HS-5 (cell line): ENCODE measurements at regions not wholly inside any gene's neighbourhood (a gene's known extent, or its start where the extent isn't known, plus 50 kb on each side); places are given as distances from the start of the nearest gene placed in this dataset.
"Not testable (repeated sequence)": the region's sequence is repeated elsewhere in the genome, so short reads cannot be mapped to it uniquely, and the experiment has no call there.

Source experiments
- DNase-seq: peaks from one replicate; pipeline ENCODE4 v3.0.0-alpha.2; 2012; ENCODE audit warnings: low read depth

DNA sequence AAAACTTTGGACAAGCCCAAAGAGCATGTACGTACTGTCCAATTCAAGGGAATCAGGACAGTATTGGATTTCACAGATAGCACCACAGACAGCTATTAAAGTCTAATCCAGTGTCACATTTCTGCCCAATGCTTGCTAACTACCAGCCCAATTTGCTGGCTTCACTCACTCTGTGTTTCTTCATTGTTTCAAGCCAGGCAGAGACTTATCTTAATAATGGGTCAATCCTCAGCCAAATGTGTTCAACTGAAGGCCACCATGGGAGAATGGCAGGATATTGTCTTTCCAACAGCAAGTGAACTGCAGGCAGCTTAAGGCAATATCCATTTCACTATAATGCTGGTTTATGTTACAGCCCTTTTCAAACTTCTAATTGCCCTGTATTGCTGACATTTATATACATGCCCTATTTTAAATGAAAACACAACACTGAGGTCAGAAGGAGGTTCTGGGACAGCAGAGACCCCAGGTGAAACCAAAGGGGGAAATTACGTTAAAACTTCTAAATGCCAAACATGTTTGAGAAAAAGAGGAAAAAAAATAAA, 142.1 kb upstream of the RSPO3 start:
- no peak for DNase-seq

DNA sequence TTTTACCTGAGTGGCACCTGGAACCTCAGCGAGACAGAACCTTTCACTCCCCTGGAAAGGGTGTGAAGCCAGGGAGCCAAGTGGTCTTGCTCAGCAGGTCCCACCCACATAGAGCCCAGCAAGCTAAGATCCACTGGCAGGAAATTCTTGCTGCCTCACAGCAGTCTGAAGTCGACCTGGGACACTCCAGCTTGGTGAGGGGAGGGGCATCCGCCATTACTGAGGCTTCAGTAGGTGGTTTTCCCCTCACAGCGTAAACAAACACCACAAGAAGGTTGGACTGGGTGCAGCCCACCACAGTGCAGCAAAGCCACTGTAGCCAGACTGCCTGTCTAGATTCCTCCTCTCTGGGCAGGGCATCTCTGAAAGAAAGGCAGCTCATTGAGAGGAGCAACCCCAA, 134.7 kb upstream of the RSPO3 start:
- no peak for DNase-seq

DNA sequence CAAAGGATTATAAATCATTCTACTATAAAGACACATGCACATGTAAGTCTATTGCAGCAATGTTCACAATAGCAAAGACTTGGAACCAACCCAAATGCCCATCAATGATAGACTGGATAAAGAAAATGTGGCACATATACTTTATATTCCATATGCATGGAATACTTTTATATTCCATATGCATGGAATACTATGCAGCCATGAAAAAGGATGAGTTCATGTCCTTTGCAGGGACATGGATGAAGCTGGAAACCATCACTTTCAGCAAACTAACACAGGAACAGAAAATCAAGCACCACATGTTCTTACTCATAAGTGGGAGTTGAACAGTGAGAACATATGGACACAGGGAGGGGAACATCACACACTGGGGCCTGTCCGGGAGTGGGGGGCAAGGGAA, 130.3 kb upstream of the RSPO3 start:
- DNase-seq = not testable (repeated sequence)

DNA sequence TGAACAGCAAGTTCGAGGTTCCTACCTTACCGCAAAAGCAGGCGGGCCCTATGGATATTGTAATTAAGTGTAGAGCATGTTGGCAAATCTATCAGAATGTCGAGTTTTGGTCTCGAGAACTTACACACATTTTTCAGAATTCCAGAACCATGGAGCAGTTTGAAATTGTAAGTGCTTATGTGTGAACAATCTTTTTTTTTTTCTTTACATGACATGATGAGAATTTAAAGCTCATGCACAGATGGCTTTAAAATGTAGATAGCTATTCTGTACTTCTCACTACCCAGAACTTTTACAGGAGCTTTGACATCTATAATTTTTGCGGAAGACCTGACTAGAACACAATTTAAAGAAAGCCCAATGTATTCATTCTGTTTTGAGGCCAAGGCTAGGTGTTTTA, 117.8 kb upstream of the RSPO3 start:
- DNase-seq = no peak

DNA sequence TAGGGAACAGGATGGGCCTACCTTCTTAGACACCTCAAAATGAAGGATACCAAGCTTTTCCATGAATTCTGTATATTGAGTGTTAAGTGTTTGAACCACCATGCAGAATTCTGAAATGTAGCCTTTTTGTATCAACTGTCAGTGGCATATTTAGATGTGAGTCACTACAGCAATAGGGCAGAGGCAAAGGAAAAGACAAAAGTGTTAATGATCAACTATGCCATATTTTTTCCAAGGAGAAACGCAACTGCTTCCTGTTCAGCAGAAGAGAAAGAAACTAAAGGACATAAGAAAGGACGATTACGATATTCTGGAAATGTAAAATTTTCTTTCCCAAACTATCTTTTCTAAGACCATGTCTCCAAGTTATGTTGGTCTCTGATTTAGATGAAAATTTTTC, 104.6 kb upstream of the RSPO3 start:
- DNase-seq = no peak

DNA sequence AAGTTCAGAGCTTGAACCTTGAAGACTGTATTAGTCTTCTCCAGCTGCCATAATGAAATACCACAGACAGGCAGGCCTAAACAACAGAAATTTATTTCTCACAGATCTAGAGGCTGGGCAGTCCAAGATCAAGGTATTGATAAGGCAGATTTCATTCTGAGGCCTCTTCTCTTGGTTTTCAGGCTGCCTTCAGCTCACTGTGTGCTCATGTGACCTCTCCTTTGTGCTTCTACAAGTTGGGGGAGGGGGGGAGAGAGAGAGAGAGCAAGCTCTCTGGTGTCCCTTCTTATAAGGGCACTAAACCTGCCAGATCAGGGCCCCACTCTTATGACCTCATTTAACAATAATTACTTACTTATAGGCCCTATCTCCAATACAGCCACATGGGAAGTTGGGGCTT, 102.6 kb upstream of the RSPO3 start:
- DNase-seq = no peak

DNA sequence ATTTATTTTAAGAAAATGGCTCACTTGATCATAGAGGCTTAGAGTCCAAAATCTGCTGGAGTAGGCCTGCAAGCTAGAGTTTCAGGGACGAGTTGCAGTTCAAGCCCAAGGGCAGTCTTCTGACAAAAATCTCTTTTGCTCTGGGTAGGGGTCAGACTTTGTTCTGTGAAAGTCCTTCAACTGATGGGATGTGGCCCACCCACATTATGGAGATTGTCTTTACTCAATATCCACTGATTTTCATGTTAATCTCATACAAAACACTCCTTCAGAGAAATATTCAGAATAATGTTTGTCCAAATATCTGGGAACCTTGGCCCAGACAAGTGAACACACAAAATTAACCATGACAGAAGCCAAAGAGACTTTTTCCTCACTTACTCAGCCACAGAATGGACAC, 98.6 kb upstream of the RSPO3 start:
- DNase-seq = no peak

DNA sequence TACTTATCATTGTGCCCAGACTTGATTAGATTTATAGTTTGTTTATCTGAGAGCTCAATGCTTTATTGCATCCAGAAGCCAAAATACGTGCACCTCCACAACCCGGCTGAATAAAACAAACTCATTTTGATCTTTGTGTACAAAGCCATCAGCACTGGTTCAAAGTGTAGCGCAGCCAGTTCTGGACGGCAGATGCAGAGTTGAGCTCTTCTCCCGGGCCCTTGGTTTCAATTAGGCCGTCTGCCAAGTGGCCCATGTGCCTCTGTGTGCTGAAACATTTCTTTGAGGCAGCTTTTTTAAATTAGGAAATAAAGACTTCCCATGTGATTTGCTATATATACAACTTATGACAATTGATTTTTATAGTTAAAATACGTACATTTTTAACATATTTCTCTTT, 96.2 kb upstream of the RSPO3 start:
- DNase-seq = no peak

DNA sequence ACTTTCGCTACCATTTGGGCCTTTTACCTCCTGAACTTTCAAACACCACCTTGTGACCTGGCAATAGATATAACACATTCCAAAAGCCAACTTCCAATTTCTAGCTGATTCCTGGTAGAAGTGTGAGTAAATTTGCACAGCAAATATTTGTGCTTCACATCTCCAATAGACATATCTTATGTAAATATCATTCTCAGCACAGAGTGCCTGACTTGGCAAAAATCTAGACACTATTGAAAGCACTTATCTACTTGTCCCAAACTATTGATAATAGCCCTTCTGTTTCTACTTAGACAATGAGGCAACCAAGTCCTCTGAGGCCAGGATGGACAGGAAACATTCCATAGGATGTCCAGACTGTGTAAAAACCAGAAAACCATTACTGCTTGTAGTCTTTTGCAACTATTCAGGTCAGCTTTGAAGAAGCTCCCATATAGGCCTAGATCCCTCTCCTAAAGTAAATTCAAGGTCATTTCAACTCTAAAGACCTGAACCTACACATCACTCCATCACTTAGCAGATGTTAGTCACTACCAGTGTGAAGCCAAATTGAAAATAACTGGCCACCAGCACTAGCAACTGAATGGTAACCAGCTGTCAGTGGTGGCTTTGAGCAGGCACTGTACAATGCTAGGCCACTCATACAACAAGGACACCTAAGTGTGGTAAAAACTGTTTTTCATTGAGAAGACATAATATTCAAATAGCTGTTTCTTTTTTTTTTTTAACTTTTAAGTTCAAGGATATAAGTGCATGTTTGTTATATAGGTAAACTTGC, 95.3 kb upstream of the RSPO3 start:
- DNase-seq = no peak

DNA sequence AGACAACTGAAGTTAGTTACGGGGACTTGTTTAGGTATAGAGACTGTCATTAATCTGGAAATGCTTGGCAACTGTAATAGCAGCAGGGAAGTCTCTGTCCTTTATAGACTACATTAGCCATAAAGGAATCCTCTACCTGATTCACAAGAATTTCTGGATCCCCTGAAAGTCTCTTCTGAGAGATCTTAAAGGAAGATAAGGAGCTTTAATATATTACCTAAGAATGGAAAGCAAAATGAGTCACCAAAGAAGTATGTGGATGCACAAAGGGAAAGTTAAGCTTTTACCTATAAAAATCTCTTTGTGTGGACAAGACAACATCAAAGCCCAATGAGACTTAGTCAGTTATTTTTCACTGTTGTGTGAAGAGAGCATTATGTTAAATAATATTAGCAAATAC, 92.2 kb upstream of the RSPO3 start:
- DNase-seq = peak; percentile 14

DNA sequence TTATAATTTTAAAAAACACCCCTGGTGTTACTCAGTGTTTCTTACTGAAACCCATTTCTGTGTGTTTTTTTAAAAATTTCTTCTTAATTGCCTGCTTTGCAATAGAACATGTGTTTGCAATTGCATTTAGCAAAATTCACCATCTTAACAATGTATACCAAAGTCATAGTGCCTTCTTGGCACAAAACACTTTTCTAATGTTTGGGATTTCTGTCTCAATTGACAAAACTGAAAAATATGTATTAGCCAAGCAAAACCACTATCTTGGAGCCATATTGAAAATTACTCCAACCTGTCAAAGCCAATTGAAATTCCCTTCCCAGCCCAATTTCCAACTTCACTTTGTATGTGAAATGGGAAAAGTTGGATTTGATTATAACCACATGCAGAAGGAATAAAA, 88.4 kb upstream of the RSPO3 start:
- no peak for DNase-seq

DNA sequence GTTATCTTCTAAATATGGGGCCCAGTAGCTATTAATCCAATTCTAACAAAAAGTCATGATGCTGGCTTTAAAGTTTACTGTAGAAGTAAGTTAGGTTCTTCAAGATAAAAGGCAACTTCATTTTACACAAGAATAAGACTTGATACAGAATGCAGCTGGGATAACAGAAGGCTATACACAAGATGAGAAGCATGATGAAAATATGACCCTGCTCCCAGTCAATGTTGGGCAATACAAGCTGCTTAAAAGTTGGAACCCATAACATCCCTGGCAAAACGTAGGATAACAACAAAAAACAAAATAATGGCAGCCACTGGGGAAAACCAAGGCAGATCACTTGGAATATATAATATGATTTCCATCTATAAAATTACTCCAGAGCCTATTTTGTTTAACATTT, 87.6 kb upstream of the RSPO3 start:
- no peak for DNase-seq

DNA sequence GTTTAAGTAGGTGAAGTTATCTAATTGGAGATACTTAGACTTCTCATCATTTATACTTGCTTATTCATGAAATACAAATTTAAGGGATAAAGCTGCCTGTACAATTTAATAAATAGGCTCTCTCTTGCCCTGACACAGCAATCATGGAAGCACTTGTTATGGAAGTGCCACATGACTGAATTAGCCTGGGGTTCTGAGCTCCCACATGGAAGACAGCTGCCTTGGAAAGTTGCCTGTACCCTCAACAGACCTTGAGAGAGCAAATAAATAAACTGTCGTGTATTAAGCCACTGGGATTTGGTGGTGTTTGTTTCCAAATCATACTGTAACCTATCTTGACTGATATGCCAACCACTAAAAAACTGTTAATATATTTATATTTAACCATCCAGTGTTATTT, 87.0 kb upstream of the RSPO3 start:
- no peak for DNase-seq

DNA sequence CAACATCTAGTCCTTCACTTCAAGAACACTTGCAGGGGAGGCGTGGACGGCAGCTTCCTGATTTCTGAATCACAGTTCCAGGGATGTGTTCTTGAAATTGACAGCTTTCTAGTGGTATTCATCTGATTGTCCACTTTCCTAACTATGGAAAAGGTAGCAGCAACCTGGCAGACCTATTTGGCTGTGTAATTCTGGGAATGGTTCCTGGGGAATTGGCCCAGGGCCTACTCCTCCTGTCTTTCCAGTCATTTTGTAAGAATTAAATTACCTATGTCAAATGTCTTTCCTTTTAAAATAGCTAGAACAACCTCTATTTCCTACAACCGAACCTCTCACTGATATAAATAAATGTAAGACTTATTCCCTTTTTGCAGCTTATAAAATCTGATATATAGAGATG, 85.5 kb upstream of the RSPO3 start:
- DNase-seq = no peak

DNA sequence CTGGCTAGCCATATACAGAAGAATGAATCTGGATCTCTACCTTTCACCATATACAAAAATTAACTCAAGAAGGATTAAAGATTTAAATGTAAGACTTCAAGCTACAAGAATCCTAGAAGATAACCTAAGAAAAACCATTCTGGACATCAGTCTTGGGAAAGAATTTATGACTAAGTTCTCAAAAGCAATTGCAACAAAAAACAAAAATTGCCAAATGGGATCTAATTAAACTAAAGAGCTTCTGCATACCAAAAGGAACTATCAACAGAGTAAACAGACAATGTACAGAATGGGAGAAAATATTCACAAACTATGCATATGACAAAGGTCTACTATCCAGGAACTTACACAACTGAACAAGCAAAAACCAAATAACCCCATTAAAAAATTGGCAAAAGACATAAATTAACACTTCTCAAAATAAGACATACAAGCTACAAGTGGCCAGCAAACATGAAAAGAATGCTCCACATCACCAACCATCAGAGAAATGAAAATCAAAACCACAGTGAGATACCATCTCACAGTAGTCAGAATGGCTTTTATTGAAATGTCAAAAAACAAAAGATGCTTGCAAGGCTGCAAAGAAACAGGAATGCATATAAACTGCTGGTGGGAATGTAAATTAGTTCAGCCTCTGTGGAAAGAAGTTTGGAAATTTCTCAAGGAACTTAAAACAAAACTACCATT, 66.8 kb upstream of the RSPO3 start:
- DNase-seq = peak; percentile 67

DNA sequence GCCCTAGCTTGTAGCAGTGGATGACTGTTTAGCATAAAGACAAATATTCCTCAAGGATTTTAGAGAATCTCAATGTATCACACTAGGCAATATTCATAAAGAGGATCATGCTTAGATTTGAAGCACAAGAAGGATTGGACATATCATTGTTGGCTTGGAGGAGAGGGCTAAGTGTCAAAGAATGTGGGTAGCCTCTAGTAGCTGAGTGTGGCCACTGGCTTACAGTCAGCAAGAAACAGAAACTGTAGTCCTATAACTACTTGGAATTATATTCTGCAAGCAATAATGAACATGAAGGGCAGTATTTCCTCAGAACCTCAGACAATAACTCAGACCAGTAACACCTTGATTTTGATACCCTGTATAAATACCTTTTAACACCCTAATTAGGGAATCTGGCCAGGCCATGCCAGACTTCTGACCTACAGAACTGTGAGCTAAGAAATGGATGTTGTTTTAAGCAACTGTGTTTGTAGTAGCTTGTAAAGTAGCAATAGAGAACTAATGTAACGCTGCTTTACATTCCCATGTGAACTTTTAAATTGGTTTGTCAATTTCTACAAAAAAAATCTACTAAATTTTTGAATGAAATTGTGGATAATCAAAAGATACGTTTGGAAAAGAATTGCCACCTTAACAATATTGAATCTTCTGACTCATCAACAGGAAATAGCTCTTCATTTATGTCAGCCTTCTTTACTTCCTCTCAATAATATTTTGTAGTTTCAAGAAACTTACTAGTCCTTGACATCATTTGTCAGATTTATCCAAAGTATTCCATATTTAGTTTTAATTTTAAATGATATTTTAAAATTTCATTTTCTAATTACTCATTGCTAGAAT, 65.2 kb upstream of the RSPO3 start:
- DNase-seq = peak; percentile 32

DNA sequence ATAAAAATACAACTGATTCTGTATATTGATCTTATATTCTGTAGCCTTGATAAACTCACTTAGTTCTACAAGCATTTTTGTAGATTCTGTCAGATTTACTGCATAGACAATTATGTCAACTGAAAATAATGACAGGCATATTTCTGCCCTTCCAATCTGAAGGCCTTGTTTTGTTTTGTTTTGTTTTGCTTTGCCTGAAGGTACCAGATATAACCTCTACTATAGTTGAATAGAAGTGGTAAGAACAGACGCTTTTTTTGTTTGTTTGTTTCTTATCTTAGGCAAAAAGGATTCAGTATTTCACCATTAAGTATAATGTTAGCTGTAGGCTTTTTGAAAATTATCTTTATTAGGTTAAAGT, 64.6 kb upstream of the RSPO3 start:
- no peak for DNase-seq

DNA sequence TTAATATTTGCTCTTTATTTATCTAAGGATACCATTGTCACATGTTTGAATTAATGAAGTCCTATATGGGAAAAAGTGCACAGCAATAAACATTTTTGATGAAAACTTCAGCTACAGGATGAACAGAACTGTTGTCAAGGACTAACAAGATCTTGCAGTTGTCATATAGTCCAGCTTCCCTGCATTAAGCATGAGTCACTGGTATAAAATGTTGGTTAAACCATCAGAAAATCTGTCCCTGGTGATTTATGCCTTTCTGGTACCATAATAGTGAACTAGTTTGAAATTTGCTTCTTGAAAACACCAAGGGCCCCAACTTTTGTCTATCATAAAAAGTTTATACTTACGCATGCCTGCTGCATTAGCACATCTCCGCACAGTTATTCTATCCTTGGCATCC, 60.4 kb upstream of the RSPO3 start:
- DNase-seq = peak; percentile 36

DNA sequence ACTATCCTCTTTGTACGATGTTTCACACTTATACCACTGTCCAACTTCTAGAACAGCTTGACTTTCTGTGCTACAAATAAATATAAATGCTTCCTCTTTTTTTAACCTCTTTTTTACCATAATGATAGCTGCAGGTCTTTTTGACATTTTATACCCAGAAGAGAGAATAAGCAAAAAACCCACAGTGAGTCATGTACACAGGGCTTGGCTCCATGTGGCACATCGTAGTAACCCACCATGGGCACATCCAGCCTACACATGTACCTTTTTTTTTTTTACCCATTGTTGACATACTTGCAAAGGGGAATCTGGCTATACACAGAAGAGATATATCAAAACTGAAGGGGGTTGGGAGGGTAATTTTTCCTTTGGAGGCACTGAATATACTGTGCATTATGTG, 59.5 kb upstream of the RSPO3 start:
- no peak for DNase-seq
